Upper lobe of left lung (tissue), 4 donors: ENCODE measurements at regions not wholly inside any gene's neighbourhood (a gene's known extent, or its start where the extent isn't known, plus 50 kb on each side); places are given as distances from the start of the nearest gene placed in this dataset.

ENCODE experiments used
- CTCF ChIP-seq, 6 experiments: fragments of 450-650 bp in 4 of 6; fragments of 200-600 bp in 2 of 6; sonication (generic) in 2 of 6; IDR thresholded peaks; one replicate each; pipeline ENCODE4 v1.5.1; 2016 to 2019; ENCODE audit warnings: antibody characterized with exemption in 6 of 6
- EP300 ChIP-seq, 4 donors: sonication (generic); formaldehyde crosslinking; IDR thresholded peaks; one replicate each; pipeline ENCODE4 v1.5.1; 2017; ENCODE audit warnings: antibody characterized with exemption in 4 of 4, control low read depth in 2 of 4
- POLR2A ChIP-seq, 4 donors: fragments of 450-650 bp; IDR thresholded peaks; one replicate each; pipeline ENCODE4 v1.5.1; 2016 to 2017; ENCODE audit warnings: antibody characterized with exemption in 4 of 4, mild to moderate bottlenecking in 2 of 4
- POLR2AphosphoS5 ChIP-seq, 2 donors: sonication (generic); formaldehyde crosslinking; IDR thresholded peaks; one replicate each; pipeline ENCODE4 v1.5.1; 2017; ENCODE audit warnings: antibody characterized with exemption in 2 of 2

GRCh38 chr20:56956534-56956933 is 309.9 kb downstream of the BMP7 start:
- TF ChIP-seq POLR2A (IDR thresholded peaks at IDR 0.05): no peak
- no peak for TF ChIP-seq EP300 (IDR thresholded peaks at IDR 0.05)
- TF ChIP-seq CTCF (IDR thresholded peaks at IDR 0.05): no peak
- TF ChIP-seq POLR2AphosphoS5 (IDR thresholded peaks at IDR 0.05): no peak
